Activated CD8-positive, alpha-beta memory T cell treated with anti-CD3 and anti-CD28 coated beads, Interleukin-2, amount 10 ng/mL, durations not matched to agents 7 days and 5 days (primary cell): ENCODE measurements at regions not wholly inside any gene's neighbourhood (a gene's known extent, or its start where the extent isn't known, plus 50 kb on each side); places are given as distances from the start of the nearest gene placed in this dataset.

Experiments
- ATAC-seq: fragments of 150-1000 bp; cut with Tn5 transposase; one replicate; pipeline ENCODE4 v1.10.0; 2021; ENCODE audit warnings: moderate library complexity
- CTCF ChIA-PET: fragments of 350-600 bp; sonication (Branson Sonifier 250); formaldehyde crosslinking; loops from one replicate; lab custom pipeline; 2021; ENCODE audit warnings: antibody characterized with exemption; lab: Charles Lee
- DNase-seq: peaks from one replicate; pipeline ENCODE4 v3.0.0-alpha.2; 2020
- H3K27ac Mint-ChIP-seq: one replicate; pipeline ENCODE4 v1.8.0; 2021; ENCODE audit warnings: mild to moderate bottlenecking, mixed read lengths
- H3K27me3 Mint-ChIP-seq: one replicate; pipeline ENCODE4 v1.8.0; 2021; ENCODE audit warnings: mixed read lengths
- H3K36me3 Mint-ChIP-seq: one replicate; pipeline ENCODE4 v1.8.0; 2021; ENCODE audit warnings: mild to moderate bottlenecking, mixed read lengths
- H3K4me1 Mint-ChIP-seq: one replicate; pipeline ENCODE4 v1.8.0; 2021; ENCODE audit warnings: mixed read lengths
- H3K4me3 Mint-ChIP-seq: one replicate; pipeline ENCODE4 v1.8.0; 2021; ENCODE audit warnings: mild to moderate bottlenecking, moderate library complexity, mixed read lengths
- H3K9me3 Mint-ChIP-seq: one replicate; pipeline ENCODE4 v1.8.0; 2022; ENCODE audit warnings: low read depth, mixed read lengths

DNA sequence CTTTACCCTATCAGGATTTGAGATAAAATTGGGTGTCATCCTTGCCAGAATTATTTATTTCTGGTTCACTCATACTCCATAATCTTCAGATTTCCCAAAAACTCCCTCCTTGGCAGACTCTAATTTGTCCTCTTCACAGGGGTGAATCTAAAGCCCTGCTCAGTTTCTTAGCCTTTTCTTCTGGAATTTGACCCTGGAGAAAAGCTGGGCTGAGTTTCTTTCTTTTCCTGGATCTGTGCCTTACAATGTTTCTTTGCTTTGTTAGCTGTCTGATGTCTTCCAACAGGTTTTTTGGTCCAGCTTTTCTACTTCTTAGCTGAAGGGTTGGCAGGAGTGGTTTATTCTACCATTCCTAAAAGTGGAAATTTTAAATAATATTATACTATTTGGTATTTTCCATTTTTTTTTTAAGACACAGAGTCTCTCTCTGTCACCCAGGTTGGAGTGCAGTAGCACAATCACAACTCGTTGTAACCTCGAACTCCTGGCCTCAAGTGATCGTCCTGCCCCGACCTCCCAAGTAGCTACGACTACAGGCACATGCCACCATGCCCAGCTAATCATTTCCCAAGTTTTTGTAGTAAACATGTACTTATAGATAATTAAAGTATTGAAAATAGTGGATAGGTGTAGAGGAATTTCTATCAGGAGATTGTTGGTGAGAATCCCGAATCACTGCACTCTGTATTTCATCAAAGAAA, 138.4 kb upstream of the TWIST2 start:
- CTCF ChIA-PET: no interaction called here
- no peak overlapping the region for H3K4me3 Mint-ChIP-seq
- H3K27ac Mint-ChIP-seq: no peak overlapping the region
- no peaks in the 10 kb centered on the region for H3K9me3 Mint-ChIP-seq
- H3K27me3 Mint-ChIP-seq: peaks cover 23% of the 10 kb centered on the region
- H3K36me3 Mint-ChIP-seq: no peaks in the 10 kb centered on the region
- ATAC-seq: no peak
- DNase-seq: peak; percentile 33
- no peaks in the 10 kb centered on the region for H3K4me1 Mint-ChIP-seq

DNA sequence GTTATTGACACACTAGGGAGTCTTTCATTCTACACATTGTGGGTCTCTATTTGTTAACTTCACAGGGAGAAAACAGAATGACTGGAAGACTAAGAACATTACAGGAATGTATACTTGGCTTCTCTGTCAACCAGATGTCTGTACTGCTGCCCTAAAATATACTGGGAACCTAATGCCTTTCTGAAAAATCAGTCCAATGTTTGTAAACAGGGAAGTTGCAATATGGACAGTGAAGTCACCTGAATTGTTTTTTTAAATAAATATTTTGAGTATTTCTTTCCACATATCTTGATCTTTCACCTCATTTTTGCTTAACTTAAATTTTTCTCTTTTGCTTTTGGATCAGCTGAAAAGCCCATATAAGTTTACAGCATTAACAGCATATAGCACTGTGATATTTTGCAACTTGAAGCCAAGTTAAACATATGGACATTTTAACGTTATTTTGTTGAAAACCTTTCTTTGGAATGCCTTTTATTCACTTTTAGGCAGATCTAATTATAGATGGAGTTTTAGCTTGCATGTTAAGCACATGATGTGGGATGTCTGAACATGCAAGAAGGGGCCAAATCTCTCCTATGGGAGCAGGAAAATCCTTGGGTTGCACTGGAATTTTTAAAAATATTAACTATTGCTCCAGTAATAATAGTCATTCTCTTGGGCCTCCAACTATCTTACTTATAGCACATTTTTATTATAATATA, 137.7 kb upstream of the TWIST2 start:
- Mint-ChIP-seq H3K27me3 (peaks cover 23% of the 10 kb centered on the region), H3K36me3 (no peaks in the 10 kb centered on the region), H3K27ac (no peak overlapping the region)

DNA sequence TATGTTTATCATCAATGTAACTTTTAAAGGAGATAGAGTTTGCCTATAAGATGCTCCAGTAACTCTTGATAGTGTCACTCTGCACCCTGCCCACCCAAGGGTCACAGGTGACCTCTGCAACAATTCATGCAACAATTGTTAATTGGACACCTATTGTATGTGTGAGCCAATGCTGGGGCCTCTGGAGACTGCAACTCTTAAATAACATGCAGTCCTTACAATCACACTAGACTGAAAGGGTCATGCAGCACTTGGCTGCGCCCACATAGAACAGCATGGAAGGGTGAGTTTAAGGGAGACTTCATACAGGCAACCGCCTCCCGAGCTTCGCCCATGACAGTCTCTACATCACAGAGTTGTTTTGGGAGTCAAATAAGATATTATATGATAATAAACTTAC, 137.1 kb upstream of the TWIST2 start:
- no peak overlapping the region for H3K27ac Mint-ChIP-seq
- H3K4me1 Mint-ChIP-seq: no peaks in the 10 kb centered on the region
- no peaks in the 10 kb centered on the region for H3K36me3 Mint-ChIP-seq
- CTCF ChIA-PET: no interaction called here
- ATAC-seq (no peak), DNase-seq (no peak)
- no peaks in the 10 kb centered on the region for H3K9me3 Mint-ChIP-seq
- peaks cover 23% of the 10 kb centered on the region for H3K27me3 Mint-ChIP-seq
- no peak overlapping the region for H3K4me3 Mint-ChIP-seq

More for the DNA sequence above, 137.7 kb upstream of the TWIST2 start:
- Mint-ChIP-seq H3K9me3 (no peaks in the 10 kb centered on the region), H3K4me1 (no peaks in the 10 kb centered on the region), H3K4me3 (no peak overlapping the region)
- CTCF ChIA-PET: no interaction called here
- ATAC-seq: no peak
- DNase-seq: no peak

- CTCF ChIA-PET: no interaction called here
- Mint-ChIP-seq H3K27ac (no peak overlapping the region), H3K4me3 (no peak overlapping the region), H3K36me3 (no peaks in the 10 kb centered on the region), H3K27me3 (peaks cover 21% of the 10 kb centered on the region), H3K4me1 (no peaks in the 10 kb centered on the region), H3K9me3 (no peaks in the 10 kb centered on the region)
- no peak for DNase-seq
- ATAC-seq: no peak
Measured at GRCh38 chr2:238711346-238711745, 136.5 kb upstream of the TWIST2 start.

DNA sequence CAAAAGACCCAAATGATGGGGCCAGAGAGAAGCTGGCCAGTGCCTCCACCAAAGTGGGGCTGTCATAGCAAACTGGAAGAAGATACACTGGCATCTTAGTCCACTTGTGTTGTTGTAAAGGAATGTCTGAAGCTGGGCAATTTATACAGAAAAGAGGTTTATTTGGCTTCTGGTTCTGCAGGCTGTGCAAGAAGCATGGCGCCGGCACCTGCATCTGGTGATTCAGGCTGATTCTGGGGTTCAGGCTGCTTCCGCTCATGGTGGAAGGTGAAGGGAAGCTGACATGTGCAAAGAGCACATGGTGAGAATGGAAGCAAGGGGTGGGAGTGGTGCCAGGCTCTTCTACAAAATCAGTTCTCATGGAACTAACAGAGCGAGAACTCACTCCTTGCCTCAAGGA, 135.9 kb upstream of the TWIST2 start:
- Mint-ChIP-seq H3K4me3 (no peak overlapping the region), H3K36me3 (no peaks in the 10 kb centered on the region), H3K27me3 (peaks cover 23% of the 10 kb centered on the region), H3K27ac (no peak overlapping the region), H3K9me3 (no peaks in the 10 kb centered on the region), H3K4me1 (no peaks in the 10 kb centered on the region)
- DNase-seq: no peak
- ATAC-seq: no peak
- CTCF ChIA-PET: no interaction called here

GRCh38 chr2:238713198-238713826, 134.6 kb upstream of the TWIST2 start:
- Mint-ChIP-seq H3K36me3 (no peaks in the 10 kb centered on the region), H3K4me1 (no peaks in the 10 kb centered on the region), H3K27me3 (peaks cover 13% of the 10 kb centered on the region), H3K27ac (no peak overlapping the region), H3K9me3 (no peaks in the 10 kb centered on the region), H3K4me3 (no peak overlapping the region)
- DNase-seq: no peak
- no peak for ATAC-seq
- CTCF ChIA-PET: no interaction called here

DNA sequence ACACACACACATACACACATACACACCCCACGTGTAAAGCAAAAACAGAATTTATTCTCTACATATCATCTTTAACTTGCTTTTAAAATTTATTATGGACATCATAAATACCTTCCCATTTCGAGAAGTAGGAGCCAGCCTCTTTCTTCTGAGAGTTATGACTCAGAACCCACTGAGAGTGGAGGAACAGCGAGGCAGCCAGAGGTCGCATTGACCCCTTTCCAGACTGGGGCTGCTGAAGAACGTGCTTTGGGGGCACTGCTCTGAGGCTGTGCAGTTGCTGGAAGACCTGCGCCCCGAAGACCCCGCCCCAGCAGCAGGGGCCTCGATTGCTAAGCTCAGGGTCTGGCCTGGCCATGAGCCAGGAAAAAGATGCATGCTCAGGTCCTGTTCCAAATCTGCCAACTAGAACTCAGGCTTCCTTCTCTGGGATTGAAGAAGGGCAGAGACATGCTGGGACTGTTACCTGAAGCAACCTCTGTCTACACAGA, 133.8 kb upstream of the TWIST2 start:
- CTCF ChIA-PET: no interaction called here
- no peak for DNase-seq
- ATAC-seq: no peak
- no peak overlapping the region for H3K27ac Mint-ChIP-seq
- no peak overlapping the region for H3K4me3 Mint-ChIP-seq
- peaks cover 8% of the 10 kb centered on the region for H3K27me3 Mint-ChIP-seq
- no peaks in the 10 kb centered on the region for H3K36me3 Mint-ChIP-seq
- no peaks in the 10 kb centered on the region for H3K4me1 Mint-ChIP-seq
- H3K9me3 Mint-ChIP-seq: no peaks in the 10 kb centered on the region

GRCh38 chr2:238716171-238716570, 131.7 kb upstream of the TWIST2 start:
- no peak overlapping the region for H3K4me3 Mint-ChIP-seq
- peaks cover 8% of the 10 kb centered on the region for H3K27me3 Mint-ChIP-seq
- no peaks in the 10 kb centered on the region for H3K4me1 Mint-ChIP-seq
- CTCF ChIA-PET: no interaction called here
- ATAC-seq (no peak), DNase-seq (no peak)
- no peaks in the 10 kb centered on the region for H3K36me3 Mint-ChIP-seq
- H3K27ac Mint-ChIP-seq: no peak overlapping the region
- H3K9me3 Mint-ChIP-seq: no peaks in the 10 kb centered on the region

GRCh38 chr2:238716585-238716984, 131.3 kb upstream of the TWIST2 start:
- H3K9me3 Mint-ChIP-seq: no peaks in the 10 kb centered on the region
- no peaks in the 10 kb centered on the region for H3K4me1 Mint-ChIP-seq
- H3K27ac Mint-ChIP-seq: no peak overlapping the region
- H3K4me3 Mint-ChIP-seq: no peak overlapping the region
- DNase-seq (no peak), ATAC-seq (no peak)
- no peaks in the 10 kb centered on the region for H3K36me3 Mint-ChIP-seq
- peaks cover 8% of the 10 kb centered on the region for H3K27me3 Mint-ChIP-seq
- CTCF ChIA-PET: no interaction called here

- no peak overlapping the region for H3K27ac Mint-ChIP-seq
- CTCF ChIA-PET: no interaction called here
- ATAC-seq (no peak), DNase-seq (no peak)
- no peaks in the 10 kb centered on the region for H3K9me3 Mint-ChIP-seq
- H3K4me3 Mint-ChIP-seq: no peak overlapping the region
- no peaks in the 10 kb centered on the region for H3K4me1 Mint-ChIP-seq
- H3K27me3 Mint-ChIP-seq: peaks cover 5% of the 10 kb centered on the region
- no peaks in the 10 kb centered on the region for H3K36me3 Mint-ChIP-seq
Measured at GRCh38 chr2:238717084-238717483, 130.8 kb upstream of the TWIST2 start.

GRCh38 chr2:238719641-238720040, 128.2 kb upstream of the TWIST2 start:
- Mint-ChIP-seq H3K36me3 (no peaks in the 10 kb centered on the region), H3K27ac (no peak overlapping the region), H3K27me3 (peaks cover 5% of the 10 kb centered on the region), H3K4me3 (no peak overlapping the region), H3K9me3 (no peaks in the 10 kb centered on the region), H3K4me1 (no peaks in the 10 kb centered on the region)
- CTCF ChIA-PET: no interaction called here
- DNase-seq: no peak
- ATAC-seq: no peak

DNA sequence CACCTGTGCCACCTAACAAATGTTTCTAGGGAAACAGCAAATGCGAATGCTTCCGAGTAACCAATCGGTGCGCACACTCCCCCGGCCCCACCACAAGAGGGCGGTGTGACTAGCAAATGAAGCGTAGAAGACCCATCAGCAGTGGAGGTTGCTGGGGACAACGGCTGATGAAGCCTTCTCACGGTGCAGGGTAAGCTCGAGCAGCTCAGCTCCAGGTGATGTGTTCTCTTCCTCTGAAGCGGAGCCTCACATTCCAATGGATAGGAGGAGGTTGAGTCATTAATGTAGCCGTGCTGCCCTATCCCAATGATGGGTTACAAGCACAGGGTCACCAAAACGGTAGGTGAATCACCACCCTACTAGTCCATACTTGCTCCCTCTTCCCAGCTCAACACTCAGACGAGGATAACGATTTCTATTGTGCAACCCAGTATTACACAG, 127.6 kb upstream of the TWIST2 start:
- CTCF ChIA-PET: interaction anchor here (0.5 kb wide), 1 partner anchor 59 kb away, joined by 3 read pairs; no protein-coding TSS in a partner anchor
- Mint-ChIP-seq H3K27ac (no peak overlapping the region), H3K27me3 (peaks cover 5% of the 10 kb centered on the region), H3K9me3 (no peaks in the 10 kb centered on the region), H3K4me1 (no peaks in the 10 kb centered on the region), H3K36me3 (no peaks in the 10 kb centered on the region), H3K4me3 (no peak overlapping the region)
- peak; percentile 65 for DNase-seq
- peak; percentile 53 for ATAC-seq

DNA sequence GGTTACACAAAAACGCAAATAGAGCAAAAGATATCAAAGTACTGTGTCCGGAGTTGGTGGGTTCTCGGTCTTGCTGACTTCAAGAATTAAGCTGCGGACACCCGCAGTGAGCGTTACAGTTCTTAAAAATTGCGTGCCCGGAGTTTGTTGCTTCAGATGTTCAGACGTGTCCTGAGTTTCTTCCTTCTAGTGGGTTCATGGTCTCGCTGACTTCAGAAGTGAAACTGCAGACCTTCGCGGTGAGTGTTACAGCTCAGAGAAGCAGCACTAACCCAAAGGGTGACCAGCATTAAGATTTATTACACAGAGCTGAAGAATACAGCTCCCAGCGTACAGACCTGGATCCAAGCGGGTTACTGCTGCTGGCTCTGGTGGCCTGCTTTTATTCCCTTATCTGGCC, 125.7 kb upstream of the TWIST2 start:
- H3K9me3 Mint-ChIP-seq: no peaks in the 10 kb centered on the region
- CTCF ChIA-PET: no interaction called here
- no peak overlapping the region for H3K27ac Mint-ChIP-seq
- DNase-seq (peak; percentile 15), ATAC-seq (no peak)
- H3K27me3 Mint-ChIP-seq: no peaks in the 10 kb centered on the region
- no peaks in the 10 kb centered on the region for H3K36me3 Mint-ChIP-seq
- H3K4me3 Mint-ChIP-seq: no peak overlapping the region
- H3K4me1 Mint-ChIP-seq: no peaks in the 10 kb centered on the region

DNA sequence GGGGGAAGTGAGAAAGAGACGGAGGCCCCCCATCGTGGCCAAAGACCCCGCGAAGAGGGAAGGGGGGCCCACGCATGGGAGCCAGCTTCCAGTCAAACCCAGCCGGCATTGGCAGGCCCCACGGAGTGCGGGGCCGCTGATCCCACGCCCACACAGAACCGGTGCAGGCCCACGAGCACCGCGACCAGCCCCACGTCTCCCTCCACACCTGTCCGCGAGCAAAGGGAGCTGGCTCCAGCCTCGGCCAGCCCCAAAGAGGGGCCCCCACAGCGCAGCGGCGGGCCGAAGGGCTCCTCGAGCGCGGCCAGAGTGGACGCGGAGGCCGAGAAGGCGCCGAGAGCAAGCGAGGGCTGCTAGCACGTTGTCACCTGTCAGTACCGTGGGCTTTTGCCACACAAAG, 125.0 kb upstream of the TWIST2 start:
- no peaks in the 10 kb centered on the region for H3K36me3 Mint-ChIP-seq
- H3K27ac Mint-ChIP-seq: no peak overlapping the region
- DNase-seq: no peak
- CTCF ChIA-PET: no interaction called here
- no peak overlapping the region for H3K4me3 Mint-ChIP-seq
- H3K9me3 Mint-ChIP-seq: no peaks in the 10 kb centered on the region
- no peak for ATAC-seq
- no peaks in the 10 kb centered on the region for H3K4me1 Mint-ChIP-seq
- H3K27me3 Mint-ChIP-seq: no peaks in the 10 kb centered on the region
